GM21619 (cell line): ENCODE measurements at regions not wholly inside any gene's neighbourhood (a gene's known extent, or its start where the extent isn't known, plus 50 kb on each side); places are given as distances from the start of the nearest gene placed in this dataset.

Source experiments
- ATAC-seq: cut with Tn5 transposase; IDR thresholded peaks from one replicate; pipeline ENCODE4 v1.9.1; 2021; ENCODE audit not compliant: unreplicated experiment

GRCh38 chr18:46291149-46291548 is 187.0 kb downstream of the HAUS1 start:
- no peak for ATAC-seq

- ATAC-seq = no peak
Observed at GRCh38 chr18:46293742-46294181, 189.6 kb downstream of the HAUS1 start.

GRCh38 chr18:46294318-46294717 is 190.1 kb downstream of the HAUS1 start:
- ATAC-seq = no peak

- no peak for ATAC-seq
Observed at GRCh38 chr18:46294751-46295150, 190.6 kb downstream of the HAUS1 start.

- no peak for ATAC-seq
Observed at GRCh38 chr18:46295416-46295815, 191.2 kb downstream of the HAUS1 start.

- no peak for ATAC-seq
Observed at GRCh38 chr18:46296656-46297055, 192.5 kb downstream of the HAUS1 start.

GRCh38 chr18:46297124-46297523 is 192.9 kb downstream of the HAUS1 start:
- ATAC-seq = no peak

- no peak for ATAC-seq
Observed at GRCh38 chr18:46297621-46298020, 193.4 kb downstream of the HAUS1 start.

GRCh38 chr18:46298511-46298910 is 194.3 kb downstream of the HAUS1 start:
- ATAC-seq = no peak

- ATAC-seq = no peak
Observed at GRCh38 chr18:46299465-46300008, 195.4 kb downstream of the HAUS1 start.

GRCh38 chr18:46301081-46301480 is 196.9 kb downstream of the HAUS1 start:
- ATAC-seq = no peak

- no peak for ATAC-seq
Observed at GRCh38 chr18:46301571-46301970, 197.4 kb downstream of the HAUS1 start.

- ATAC-seq = no peak
Observed at GRCh38 chr18:46302528-46303485, 198.6 kb downstream of the HAUS1 start.

- ATAC-seq = no peak
Observed at GRCh38 chr18:46310258-46310657, 206.1 kb downstream of the HAUS1 start.

GRCh38 chr18:46310675-46311345 is 206.6 kb downstream of the HAUS1 start:
- ATAC-seq = no peak

- ATAC-seq = no peak
Observed at GRCh38 chr18:46311491-46311890, 207.3 kb downstream of the HAUS1 start.

- ATAC-seq = no peak
Observed at GRCh38 chr18:46312221-46312620, 208.0 kb downstream of the HAUS1 start.

GRCh38 chr18:46313521-46313920 is 209.3 kb downstream of the HAUS1 start:
- no peak for ATAC-seq

- ATAC-seq = no peak
Observed at GRCh38 chr18:46314011-46314410, 209.8 kb downstream of the HAUS1 start.

GRCh38 chr18:46315161-46315560 is 211.0 kb downstream of the HAUS1 start:
- no peak for ATAC-seq

- no peak for ATAC-seq
Observed at GRCh38 chr18:46318356-46318755, 214.2 kb downstream of the HAUS1 start.

- ATAC-seq = no peak
Observed at GRCh38 chr18:46319783-46320182, 215.6 kb downstream of the HAUS1 start.
